Glutamatergic neuron (in vitro differentiated cells): ENCODE measurements at regions not wholly inside any gene's neighbourhood (a gene's known extent, or its start where the extent isn't known, plus 50 kb on each side); places are given as distances from the start of the nearest gene placed in this dataset.

Experiments
- DNase-seq: peaks from one replicate; pipeline ENCODE4 v3.0.0; 2022
- H3K27ac Mint-ChIP-seq: one replicate; pipeline ENCODE4 v1.8.0; 2020; ENCODE audit warnings: mild to moderate bottlenecking, mixed read lengths, inconsistent platforms; ENCODE audit not compliant: unreplicated experiment
- H3K27me3 Mint-ChIP-seq: one replicate; pipeline ENCODE4 v1.8.0; 2020; ENCODE audit warnings: mild to moderate bottlenecking, moderate library complexity, mixed read lengths, inconsistent platforms; ENCODE audit not compliant: unreplicated experiment
- H3K36me3 Mint-ChIP-seq: one replicate; pipeline ENCODE4 v1.8.0; 2020; ENCODE audit warnings: mild to moderate bottlenecking, mixed read lengths, inconsistent platforms; ENCODE audit not compliant: unreplicated experiment
- H3K4me1 Mint-ChIP-seq: one replicate; pipeline ENCODE4 v1.8.0; 2020; ENCODE audit warnings: mild to moderate bottlenecking, low read depth, mixed read lengths, inconsistent platforms; ENCODE audit not compliant: unreplicated experiment
- H3K4me3 Mint-ChIP-seq: one replicate; pipeline ENCODE4 v1.8.0; 2020; ENCODE audit warnings: mild to moderate bottlenecking, mixed read lengths, inconsistent platforms; ENCODE audit not compliant: unreplicated experiment
- H3K9me3 Mint-ChIP-seq: one replicate; pipeline ENCODE4 v1.8.0; 2020; ENCODE audit warnings: mild to moderate bottlenecking, moderate library complexity, mixed read lengths, inconsistent platforms; ENCODE audit not compliant: unreplicated experiment
- TF ChIP-seq, protein P1 (sequence below): fragments of 200-600 bp; sonication (generic); IDR thresholded peaks from one replicate; pipeline ENCODE4 v1.5.0; 2021; ENCODE audit not compliant: partially characterized antibody, unreplicated experiment

DNA sequence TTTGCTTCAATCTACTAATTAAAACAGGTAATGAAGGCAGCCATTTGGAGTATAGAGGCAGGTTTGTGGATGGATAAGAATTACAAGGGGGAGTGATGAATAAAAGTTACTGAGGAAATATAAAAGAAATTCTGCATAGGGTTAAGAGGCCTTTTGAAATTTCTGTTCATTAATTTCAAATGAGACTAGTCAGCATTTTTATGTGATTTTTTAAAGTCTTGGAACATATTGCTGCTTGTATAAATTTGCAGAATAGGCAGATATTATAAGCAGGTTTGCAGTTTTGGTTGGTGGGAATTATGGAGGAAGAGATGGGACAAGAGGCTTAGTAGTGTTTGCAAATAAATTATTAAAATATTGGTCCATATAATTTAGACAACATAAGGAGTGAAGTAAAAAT lies 750.4 kb upstream of the AGA start:
- H3K9me3 Mint-ChIP-seq = no peaks in the 10 kb centered on the region
- H3K36me3 Mint-ChIP-seq = no peaks in the 10 kb centered on the region
- H3K27me3 Mint-ChIP-seq = no peaks in the 10 kb centered on the region
- DNase-seq = no peak
- H3K4me1 Mint-ChIP-seq = no peaks in the 10 kb centered on the region
- TF ChIP-seq, protein P1, sequence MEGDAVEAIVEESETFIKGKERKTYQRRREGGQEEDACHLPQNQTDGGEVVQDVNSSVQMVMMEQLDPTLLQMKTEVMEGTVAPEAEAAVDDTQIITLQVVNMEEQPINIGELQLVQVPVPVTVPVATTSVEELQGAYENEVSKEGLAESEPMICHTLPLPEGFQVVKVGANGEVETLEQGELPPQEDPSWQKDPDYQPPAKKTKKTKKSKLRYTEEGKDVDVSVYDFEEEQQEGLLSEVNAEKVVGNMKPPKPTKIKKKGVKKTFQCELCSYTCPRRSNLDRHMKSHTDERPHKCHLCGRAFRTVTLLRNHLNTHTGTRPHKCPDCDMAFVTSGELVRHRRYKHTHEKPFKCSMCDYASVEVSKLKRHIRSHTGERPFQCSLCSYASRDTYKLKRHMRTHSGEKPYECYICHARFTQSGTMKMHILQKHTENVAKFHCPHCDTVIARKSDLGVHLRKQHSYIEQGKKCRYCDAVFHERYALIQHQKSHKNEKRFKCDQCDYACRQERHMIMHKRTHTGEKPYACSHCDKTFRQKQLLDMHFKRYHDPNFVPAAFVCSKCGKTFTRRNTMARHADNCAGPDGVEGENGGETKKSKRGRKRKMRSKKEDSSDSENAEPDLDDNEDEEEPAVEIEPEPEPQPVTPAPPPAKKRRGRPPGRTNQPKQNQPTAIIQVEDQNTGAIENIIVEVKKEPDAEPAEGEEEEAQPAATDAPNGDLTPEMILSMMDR = no peak
- no peak overlapping the region for H3K4me3 Mint-ChIP-seq
- no peak overlapping the region for H3K27ac Mint-ChIP-seq

DNA sequence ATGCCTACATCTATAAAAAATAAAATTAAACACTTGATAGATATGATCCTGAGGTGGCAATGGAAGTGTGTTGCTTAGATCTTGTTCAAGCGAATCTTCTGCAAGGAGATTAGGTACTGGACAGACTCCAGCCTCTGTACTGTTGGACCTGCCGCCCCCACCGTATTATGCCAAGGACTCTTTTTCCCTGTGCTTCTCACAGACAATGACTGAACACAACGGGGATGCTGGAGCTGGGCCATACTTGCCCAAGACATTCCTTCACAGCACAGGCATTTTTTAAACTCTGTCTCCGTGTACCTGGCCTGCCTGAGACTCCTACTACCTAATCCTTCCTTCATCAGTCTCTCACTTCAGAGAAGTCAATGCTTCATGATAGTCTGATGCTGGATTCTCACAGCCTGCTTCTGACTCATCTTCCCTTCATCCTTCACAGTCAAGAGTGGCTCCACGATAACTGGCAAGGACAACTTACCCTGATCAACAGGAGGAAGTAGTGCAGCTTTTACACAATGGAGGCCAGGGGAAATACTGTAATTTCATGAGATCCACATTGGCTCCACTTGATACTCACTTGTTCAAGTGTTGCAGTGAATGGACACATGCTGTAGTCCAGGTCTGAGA lies 754.6 kb upstream of the AGA start:
- Mint-ChIP-seq H3K4me1 (no peaks in the 10 kb centered on the region), H3K9me3 (no peaks in the 10 kb centered on the region), H3K4me3 (no peak overlapping the region), H3K36me3 (no peaks in the 10 kb centered on the region), H3K27me3 (no peaks in the 10 kb centered on the region), H3K27ac (no peak overlapping the region)
- TF ChIP-seq, protein P1 = no peak
- no peak for DNase-seq

DNA sequence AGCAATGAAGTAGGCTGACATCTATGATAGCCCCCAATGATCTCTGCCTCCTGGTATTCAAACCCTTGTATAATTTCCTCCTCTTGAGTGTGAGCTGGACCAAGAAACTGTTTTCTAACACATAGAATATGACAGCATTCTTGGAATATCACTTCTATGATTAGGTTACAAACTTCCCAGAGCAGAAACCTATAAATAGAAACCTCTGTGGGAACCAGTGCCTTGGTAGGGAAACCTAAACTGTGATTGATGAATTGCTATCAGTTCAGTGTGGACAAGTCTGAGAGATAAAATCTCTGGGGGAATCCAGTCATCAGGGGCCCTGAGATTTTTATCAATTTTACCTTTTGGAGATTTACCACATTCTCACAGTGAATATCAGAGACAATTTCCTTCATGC lies 756.5 kb upstream of the AGA start:
- H3K36me3 Mint-ChIP-seq = no peaks in the 10 kb centered on the region

DNA sequence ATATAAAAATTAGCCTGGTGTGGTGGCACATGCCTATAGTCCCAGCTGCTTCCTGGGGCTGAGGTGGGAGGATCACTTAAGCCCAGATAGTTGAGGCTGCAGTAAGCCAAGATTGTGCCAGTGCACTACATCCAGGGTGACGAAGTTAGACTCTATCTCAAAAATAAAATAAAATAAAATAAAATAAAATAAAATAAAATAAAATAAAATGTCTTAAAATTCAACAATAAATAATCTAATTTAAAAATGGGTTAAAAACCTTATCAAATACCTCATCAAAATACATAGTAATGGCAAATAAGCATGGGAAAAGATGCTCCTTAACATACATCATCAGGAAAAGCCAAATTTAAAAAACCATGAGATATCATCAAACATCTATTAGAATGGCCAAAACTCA lies 760.2 kb upstream of the AGA start:
- Mint-ChIP-seq H3K27me3 (no peaks in the 10 kb centered on the region), H3K4me3 (no peak overlapping the region), H3K27ac (no peak overlapping the region), H3K4me1 (no peaks in the 10 kb centered on the region), H3K9me3 (peaks cover 3% of the 10 kb centered on the region), H3K36me3 (peaks cover 3% of the 10 kb centered on the region)
- DNase-seq = no peak
- TF ChIP-seq, protein P1 = no peak

More for the DNA sequence above, 756.5 kb upstream of the AGA start:
- no peak for DNase-seq
- Mint-ChIP-seq H3K27me3 (no peaks in the 10 kb centered on the region), H3K9me3 (no peaks in the 10 kb centered on the region), H3K27ac (no peak overlapping the region), H3K4me3 (no peak overlapping the region), H3K4me1 (no peaks in the 10 kb centered on the region)
- TF ChIP-seq, protein P1 = no peak

DNA sequence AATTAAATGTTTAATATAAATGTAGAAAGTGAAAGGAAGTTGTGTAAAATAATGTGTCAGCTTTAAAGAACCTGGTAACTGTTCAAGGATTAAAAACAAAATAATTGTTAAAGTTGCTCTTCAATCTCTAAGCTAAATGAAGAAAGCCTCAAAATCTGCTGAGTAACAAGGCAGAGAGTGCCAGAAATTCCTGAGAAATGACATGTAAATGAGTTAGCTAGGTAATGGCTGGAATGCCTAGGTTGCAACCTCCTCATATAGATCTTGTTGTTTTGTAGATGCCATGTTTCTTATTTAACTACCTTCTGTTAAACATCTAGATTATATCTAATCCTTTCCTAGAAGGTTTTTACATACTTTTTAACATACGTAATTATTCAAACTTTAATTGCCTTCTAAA lies 763.6 kb upstream of the AGA start:
- TF ChIP-seq, protein P1 = no peak
- DNase-seq = no peak
- no peak overlapping the region for H3K27ac Mint-ChIP-seq

More for the DNA sequence above, 763.6 kb upstream of the AGA start:
- no peak overlapping the region for H3K4me3 Mint-ChIP-seq
- H3K36me3 Mint-ChIP-seq = peaks cover 6% of the 10 kb centered on the region
- no peaks in the 10 kb centered on the region for H3K4me1 Mint-ChIP-seq
- no peaks in the 10 kb centered on the region for H3K27me3 Mint-ChIP-seq
- peaks cover 9% of the 10 kb centered on the region for H3K9me3 Mint-ChIP-seq
